H1 (cell line): ENCODE measurements at regions not wholly inside any gene's neighbourhood (a gene's known extent, or its start where the extent isn't known, plus 50 kb on each side); places are given as distances from the start of the nearest gene placed in this dataset.

ENCODE experiments used
- CTCF ChIA-PET: fragments of 300-600 bp; sonication (Branson Sonifier 250); formaldehyde crosslinking; loops from one replicate; lab custom pipeline; 2021; ENCODE audit not compliant: partially characterized antibody; lab: Charles Lee
- POLR2A ChIA-PET: fragments of 300-600 bp; sonication (Branson Sonifier 250); formaldehyde crosslinking; loops from one replicate; lab custom pipeline; 2021; ENCODE audit warnings: inconsistent platforms; ENCODE audit not compliant: partially characterized antibody; lab: Charles Lee
- DNase-seq, 2 experiments: peaks; one replicate each; pipeline versions ENCODE4 v3.0.0 to v3.0.0-alpha.2; 2010 to 2022; ENCODE audit warnings: low spot score in 2 of 2, low read depth in 1 of 2, mixed read lengths in 1 of 2
- FAIRE-seq: peaks from 2 replicates; lab custom pipeline; 2011; peaks lifted over from hg19 to GRCh38; lab: Jason Lieb, UNC
- H2AFZ ChIP-seq: 2 replicates; pipeline ENCODE4 v1.8.1; 2012; ENCODE audit warnings: low read length, inconsistent platforms
- H2AK5ac ChIP-seq: 2 replicates; pipeline ENCODE4 v1.6.1; 2013; ENCODE audit warnings: low read depth, low read length
- H2BK120ac ChIP-seq: replicated peaks from 2 replicates; pipeline ENCODE3; 2013; ENCODE audit warnings: low read depth, low read length, inconsistent platforms
- H2BK12ac ChIP-seq: 2 replicates; pipeline ENCODE4 v1.6.1; 2013; ENCODE audit warnings: low read depth, low read length
- H2BK15ac ChIP-seq: 2 replicates; pipeline ENCODE4 v1.6.1; 2013; ENCODE audit warnings: low read length
- H2BK20ac ChIP-seq: 2 replicates; pipeline ENCODE4 v1.6.1; 2013; ENCODE audit warnings: low read length
- H2BK5ac ChIP-seq: 2 replicates; pipeline ENCODE4 v1.6.1; 2013; ENCODE audit warnings: low read depth, low read length
- H3K14ac ChIP-seq: 2 replicates; pipeline ENCODE4 v1.6.1; 2013; ENCODE audit warnings: inconsistent platforms; ENCODE audit not compliant: insufficient read length
- H3K18ac ChIP-seq: 2 replicates; pipeline ENCODE4 v1.6.1; 2013; ENCODE audit warnings: low read length; ENCODE audit errors: extremely low read depth
- H3K23ac ChIP-seq: 2 replicates; pipeline ENCODE4 v1.6.1; 2013; ENCODE audit warnings: inconsistent platforms; ENCODE audit not compliant: insufficient read length
- H3K23me2 ChIP-seq: 2 replicates; pipeline ENCODE4 v1.6.1; 2013; ENCODE audit warnings: low read depth, low read length
- H3K27ac ChIP-seq: 2 replicates; pipeline ENCODE4 v1.6.1; 2011; ENCODE audit warnings: low read depth, low read length, inconsistent platforms
- H3K27me3 ChIP-seq, 4 experiments: replicated peaks in 1 of 4; 1 replicate in 1 of 4; 2 replicates in 3 of 4; pipeline versions ENCODE4 v1.6.1 to v1.8.1; 2011 to 2013; ENCODE audit warnings: low read length in 3 of 4, mild to moderate bottlenecking in 3 of 4, inconsistent platforms in 2 of 4, mixed read lengths in 2 of 4, moderate library complexity in 1 of 4; ENCODE audit not compliant: control insufficient read depth in 3 of 4, insufficient read depth in 3 of 4; ENCODE audit errors: extremely low read depth in 1 of 4
- H3K36me3 ChIP-seq, 4 experiments: 2 replicates each; pipeline versions ENCODE4 v1.6.1 to v1.8.1; 2011 to 2013; ENCODE audit warnings: mild to moderate bottlenecking in 4 of 4, low read length in 3 of 4, moderate library complexity in 2 of 4, control low read depth in 1 of 4, inconsistent platforms in 1 of 4; ENCODE audit not compliant: insufficient read depth in 4 of 4, control insufficient read depth in 2 of 4
- H3K4ac ChIP-seq: replicated peaks from 2 replicates; pipeline ENCODE3; 2013; ENCODE audit warnings: low read length, low read depth, mixed read lengths, inconsistent platforms; ENCODE audit not compliant: insufficient read length
- H3K4me1 ChIP-seq, 4 experiments: replicated peaks in 1 of 4; 1 replicate in 1 of 4; 2 replicates in 3 of 4; pipeline versions ENCODE4 v1.6.1 to v1.8.1; 2011 to 2013; ENCODE audit warnings: low read length in 3 of 4, inconsistent platforms in 2 of 4, mixed read lengths in 1 of 4; ENCODE audit not compliant: insufficient read depth in 4 of 4, control insufficient read depth in 3 of 4
- H3K4me2 ChIP-seq, 2 experiments: 2 replicates each; pipeline versions ENCODE4 v1.6.1 to v1.8.1; 2011 to 2013; ENCODE audit warnings: low read depth in 2 of 2, low read length in 2 of 2, control low read depth in 1 of 2, inconsistent platforms in 1 of 2, mild to moderate bottlenecking in 1 of 2; ENCODE audit not compliant: insufficient read depth in 1 of 2
- H3K4me3 ChIP-seq, 4 experiments: fragments of 200-600, 300-600 bp in 1 of 4; sonication (generic), shearing (Covaris generic), sonication (Bioruptor Twin) in 1 of 4; 2 replicates each; pipeline versions ENCODE4 v1.5.1 to v1.8.1; 2011 to 2016; ENCODE audit warnings: low read length in 4 of 4, low read depth in 3 of 4, control low read depth in 2 of 4, inconsistent platforms in 2 of 4, mild to moderate bottlenecking in 2 of 4, mixed read lengths in 1 of 4, moderate library complexity in 1 of 4; ENCODE audit not compliant: insufficient read depth in 2 of 4; ENCODE audit errors: extremely low read depth in 1 of 4
- H3K56ac ChIP-seq: replicated peaks from 2 replicates; pipeline ENCODE3; 2013; ENCODE audit warnings: low read depth, mild to moderate bottlenecking, mixed read lengths, low read length, inconsistent platforms; ENCODE audit not compliant: insufficient read length
- H3K79me1 ChIP-seq: 2 replicates; pipeline ENCODE4 v1.6.1; 2013; ENCODE audit warnings: low read depth, low read length, control low read depth
- H3K79me2 ChIP-seq, 2 experiments: 2 replicates each; pipeline versions ENCODE4 v1.6.1 to v1.8.1; 2012 to 2013; ENCODE audit warnings: low read length in 2 of 2, mild to moderate bottlenecking in 2 of 2, inconsistent platforms in 1 of 2; ENCODE audit not compliant: insufficient read depth in 2 of 2, control insufficient read depth in 1 of 2
- H3K9ac ChIP-seq, 4 experiments: replicated peaks in 1 of 4; 1 replicate in 1 of 4; 2 replicates in 3 of 4; pipeline versions ENCODE4 v1.6.1 to v1.8.1; 2011 to 2013; ENCODE audit warnings: low read depth in 3 of 4, low read length in 3 of 4, control low read depth in 2 of 4, mild to moderate bottlenecking in 2 of 4, moderate library complexity in 2 of 4, inconsistent platforms in 1 of 4; ENCODE audit errors: extremely low read depth in 1 of 4
- H3K9me3 ChIP-seq, 2 experiments: 2 replicates each; pipeline versions ENCODE4 v1.6.1 to v1.8.1; 2012 to 2013; ENCODE audit warnings: mild to moderate bottlenecking in 2 of 2, moderate library complexity in 2 of 2, control low read depth in 1 of 2, inconsistent platforms in 1 of 2, low read depth in 1 of 2, low read length in 1 of 2, mixed read lengths in 1 of 2; ENCODE audit not compliant: insufficient read depth in 2 of 2
- H4K20me1 ChIP-seq, 2 experiments: replicated peaks in 1 of 2; 2 replicates each; pipeline versions ENCODE3 to v1.8.1; 2011 to 2013; ENCODE audit warnings: inconsistent platforms in 2 of 2, low read length in 2 of 2, mild to moderate bottlenecking in 1 of 2; ENCODE audit not compliant: insufficient read depth in 2 of 2, control insufficient read depth in 1 of 2
- H4K5ac ChIP-seq: 2 replicates; pipeline ENCODE4 v1.6.1; 2013; ENCODE audit warnings: low read length, low read depth, mixed read lengths, inconsistent platforms; ENCODE audit not compliant: insufficient read length
- H4K8ac ChIP-seq: 2 replicates; pipeline ENCODE4 v1.8.0; 2013; ENCODE audit warnings: mild to moderate bottlenecking, moderate library complexity, low read length, inconsistent platforms; ENCODE audit not compliant: insufficient read depth; ENCODE audit errors: extremely low read depth
- H4K91ac ChIP-seq: replicated peaks from 2 replicates; pipeline ENCODE3; 2013; ENCODE audit warnings: low read length, mixed read lengths, inconsistent platforms; ENCODE audit not compliant: insufficient read length
- POLR2A ChIP-seq, 2 experiments: IDR thresholded peaks; 1 replicate in 1 of 2; 2 replicates in 1 of 2; pipeline ENCODE4 v1.6.1; 2011; ENCODE audit warnings: low read depth in 2 of 2, low read length in 2 of 2, mild to moderate bottlenecking in 2 of 2; ENCODE audit errors: control extremely low read depth in 1 of 2
- SIX5 ChIP-seq: IDR thresholded peaks from 2 replicates; pipeline ENCODE4 v1.6.1; 2011; ENCODE audit warnings: mild to moderate bottlenecking, low read depth, low read length
- SUZ12 ChIP-seq: fragments of 200-600 bp; sonication (generic); IDR thresholded peaks from 2 replicates; pipeline ENCODE4 v1.6.1; 2012; ENCODE audit warnings: mild to moderate bottlenecking, inconsistent platforms, low read length, moderate library complexity, mixed read lengths
- WGBS, 2 experiments: shearing (Covaris generic) in 1 of 2; methylation state at CpG; one replicate each; pipeline versions ENCODE4 v1.1.6 to v1.1.7; 2013 to 2015; ENCODE audit warnings: low lambda C conversion rate in 2 of 2, mixed read lengths in 2 of 2, inconsistent platforms in 1 of 2, low coverage in 1 of 2, missing lambda C conversion rate in 1 of 2; ENCODE audit not compliant: insufficient replicate concordance in 2 of 2, insufficient coverage in 1 of 2, insufficient read length in 1 of 2; ENCODE audit errors: extremely low coverage in 1 of 2, missing lambda C conversion rate in 1 of 2; 5-methylcytosine and 5-hydroxymethylcytosine counted together

- TF ChIP-seq SUZ12: no peak
- no peak for TF ChIP-seq SIX5
- TF ChIP-seq POLR2A (IDR thresholded peaks at IDR 0.05; ENCODE audit: control extremely low read depth in 1 of 2, low read depth in 2 of 2, low read length in 2 of 2): no peak
- Histone ChIP-seq H4K20me1 (no peaks in the 10 kb centered on the region), H3K36me3 (no peaks in the 10 kb centered on the region), H3K79me1 (no peaks in the 10 kb centered on the region), H3K4me1 (no peaks in the 10 kb centered on the region), H2BK5ac (no peak overlapping the region), H3K9ac (no peak overlapping the region), H3K23me2 (no peaks in the 10 kb centered on the region), H3K14ac (no peak overlapping the region), H3K4me2 (no peak overlapping the region), H3K27me3 (no peaks in the 10 kb centered on the region), H3K9me3 (peaks cover 0 to 11% of the 10 kb centered on the region in 2 experiments; a peak in 1 of 4 replicates), H3K56ac (no peak overlapping the region), H3K4me3 (no peak overlapping the region), H3K4ac (no peak overlapping the region), H2AK5ac (no peak overlapping the region), H2BK12ac (no peak overlapping the region), H2BK20ac (no peak overlapping the region), H3K23ac (no peak overlapping the region), H3K79me2 (no peaks in the 10 kb centered on the region), H4K91ac (no peak overlapping the region), H3K27ac (no peak overlapping the region), H2BK120ac (no peak overlapping the region), H4K5ac (no peak overlapping the region), H3K18ac (no peak overlapping the region), H4K8ac (no peak overlapping the region; the same call in 1 of the 2 replicates), H2BK15ac (no peak overlapping the region), H2AFZ (peak overlapping the region; percentile 47; the same call in 1 of the 2 replicates)
- no peak for FAIRE-seq
- ChIA-PET POLR2A (no interaction called here), CTCF (interaction anchor here (0.7 to 2.0 kb wide), 5 partner anchors 10 to 103 kb away, joined by 3 to 10 read pairs (median 3); no protein-coding TSS in a partner anchor)
- WGBS, 2 experiments: 93% methylated on average over 20 of the region's 20 CpGs; no CpG with 5 or more reads in 1 of the 2 experiments
- DNase-seq: no peak
Observed at GRCh38 chr1:25106976-25107642, 125.2 kb downstream of the SYF2 start.
